ENCODE measurements at regions not wholly inside any gene's neighbourhood (a gene's known extent, or its start where the extent isn't known, plus 50 kb on each side); places are given as distances from the start of the nearest gene placed in this dataset.

- no peak for DNase-seq
Measured at GRCh38 chr2:187129868-187130267, 280.9 kb upstream of the ZSWIM2 start.

- DNase-seq = no peak
Measured at GRCh38 chr2:187129306-187129705, 280.3 kb upstream of the ZSWIM2 start.

- DNase-seq = no peak
Measured at GRCh38 chr2:187126247-187127005, 277.5 kb upstream of the ZSWIM2 start.

GRCh38 chr2:187125318-187125717 lies 276.3 kb upstream of the ZSWIM2 start:
- DNase-seq = no peak

- no peak for DNase-seq
Measured at GRCh38 chr2:187124529-187124928, 275.6 kb upstream of the ZSWIM2 start.

- no peak for DNase-seq
Measured at GRCh38 chr2:187118331-187119099, 269.5 kb upstream of the ZSWIM2 start.

GRCh38 chr2:187117483-187117882 lies 268.5 kb upstream of the ZSWIM2 start:
- DNase-seq = no peak

- DNase-seq = no peak
Measured at GRCh38 chr2:187115627-187116026, 266.7 kb upstream of the ZSWIM2 start.

- no peak for DNase-seq
Measured at GRCh38 chr2:187107001-187107400, 258.0 kb upstream of the ZSWIM2 start.

- DNase-seq = no peak
Measured at GRCh38 chr2:187105218-187105617, 256.2 kb upstream of the ZSWIM2 start.

GRCh38 chr2:187102381-187102780 lies 253.4 kb upstream of the ZSWIM2 start:
- no peak for DNase-seq

- DNase-seq = no peak
Measured at GRCh38 chr2:187098154-187098553, 249.2 kb upstream of the ZSWIM2 start.

- DNase-seq = no peak
Measured at GRCh38 chr2:187093771-187094412, 244.9 kb upstream of the ZSWIM2 start.

GRCh38 chr2:187091664-187092063 lies 242.7 kb upstream of the ZSWIM2 start:
- no peak for DNase-seq

- DNase-seq = no peak
Measured at GRCh38 chr2:187084524-187084923, 235.6 kb upstream of the ZSWIM2 start.

- DNase-seq = no peak
Measured at GRCh38 chr2:187081461-187081860, 232.5 kb upstream of the ZSWIM2 start.

GRCh38 chr2:187079901-187080300 lies 230.9 kb upstream of the ZSWIM2 start:
- no peak for DNase-seq

GRCh38 chr2:187078297-187078696 lies 229.3 kb upstream of the ZSWIM2 start:
- DNase-seq = no peak

- DNase-seq = no peak
Measured at GRCh38 chr2:187075671-187076070, 226.7 kb upstream of the ZSWIM2 start.

GRCh38 chr2:187075199-187075635 lies 226.2 kb upstream of the ZSWIM2 start:
- no peak for DNase-seq

- no peak for DNase-seq
Measured at GRCh38 chr2:187058198-187058597, 209.2 kb upstream of the ZSWIM2 start.

- DNase-seq = no peak
Measured at GRCh38 chr2:187057466-187057865, 208.5 kb upstream of the ZSWIM2 start.

GRCh38 chr2:187056416-187057334 lies 207.7 kb upstream of the ZSWIM2 start:
- DNase-seq = no peak

All from NCI-H2081 (cell line).